SK-N-SH (cell line): ENCODE measurements at regions not wholly inside any gene's neighbourhood (a gene's known extent, or its start where the extent isn't known, plus 50 kb on each side); places are given as distances from the start of the nearest gene placed in this dataset.

Experiments
- CTCF ChIA-PET: fragments of 300-600, 350-600 bp; formaldehyde crosslinking; extraction: SDS; loops from one replicate; lab custom pipeline; 2021; lab: Yijun Ruan, JAX
- POLR2A ChIA-PET: fragments of 350-600 bp; sonication (Branson Sonifier 250); formaldehyde crosslinking; extraction: SDS; loops from one replicate; lab custom pipeline; 2020; ENCODE audit warnings: antibody characterized with exemption, inconsistent platforms; lab: Yijun Ruan, JAX
- DNase-seq: peaks from one replicate; pipeline ENCODE4 v3.0.0; 2012
- H2AFZ ChIP-seq: fragments of 200-600 bp; sonication (generic); 2 replicates; pipeline ENCODE4 v1.8.1; 2016; ENCODE audit warnings: antibody characterized with exemption, mild to moderate bottlenecking, low read depth
- H3F3A ChIP-seq: fragments of 200-600 bp; sonication (generic); replicated peaks from 2 replicates; pipeline ENCODE3; 2016; ENCODE audit warnings: antibody characterized with exemption, mild to moderate bottlenecking; ENCODE audit not compliant: insufficient read depth
- H3K27ac ChIP-seq, 2 experiments: fragments of 200-500 bp in 1 of 2; fragments of 200-600 bp in 1 of 2; sonication (Bioruptor generic) in 1 of 2; sonication (generic), shearing (Covaris generic) in 1 of 2; 2 replicates each; pipeline versions ENCODE4 v1.5.1 to v1.6.1; 2014 to 2016; ENCODE audit warnings: low read depth in 2 of 2, inconsistent platforms in 1 of 2, low read length in 1 of 2, mild to moderate bottlenecking in 1 of 2, mixed read lengths in 1 of 2
- H3K27me3 ChIP-seq: fragments of 200-600 bp; sonication (generic), shearing (Covaris generic); 2 replicates; pipeline ENCODE4 v1.6.1; 2016; ENCODE audit warnings: mixed run types; ENCODE audit not compliant: insufficient read depth
- H3K36me3 ChIP-seq, 2 experiments: fragments of 200-500 bp in 1 of 2; fragments of 200-600 bp in 1 of 2; sonication (Bioruptor generic) in 1 of 2; sonication (generic) in 1 of 2; replicated peaks in 1 of 2; 2 replicates each; pipeline versions ENCODE3 to v1.5.1; 2014 to 2016; ENCODE audit warnings: low read length in 1 of 2, mild to moderate bottlenecking in 1 of 2; ENCODE audit not compliant: insufficient read depth in 2 of 2, control insufficient read depth in 1 of 2
- H3K4me1 ChIP-seq, 2 experiments: fragments of 200-500 bp in 1 of 2; fragments of 200-600 bp in 1 of 2; sonication (Bioruptor generic) in 1 of 2; sonication (generic), shearing (Covaris generic) in 1 of 2; 2 replicates each; pipeline versions ENCODE4 v1.5.1 to v1.6.1; 2014 to 2016; ENCODE audit warnings: low read depth in 1 of 2, low read length in 1 of 2, mixed run types in 1 of 2; ENCODE audit not compliant: insufficient read depth in 2 of 2, control insufficient read depth in 1 of 2
- H3K4me2 ChIP-seq: fragments of 200-600 bp; sonication (generic), shearing (Covaris generic); 2 replicates; pipeline ENCODE4 v1.6.1; 2017; ENCODE audit warnings: mixed run types
- H3K4me3 ChIP-seq, 2 experiments: fragments of 200-500 bp in 1 of 2; fragments of 200-600 bp in 1 of 2; sonication (Bioruptor generic) in 1 of 2; sonication (generic), shearing (Covaris generic) in 1 of 2; 2 replicates each; pipeline versions ENCODE4 v1.5.1 to v1.8.1; 2014 to 2016; ENCODE audit warnings: low read depth in 2 of 2, inconsistent platforms in 1 of 2, low read length in 1 of 2, mild to moderate bottlenecking in 1 of 2, mixed read lengths in 1 of 2, moderate library complexity in 1 of 2
- H3K79me2 ChIP-seq: fragments of 200-600 bp; sonication (generic); 2 replicates; pipeline ENCODE4 v1.8.1; 2017; ENCODE audit warnings: mild to moderate bottlenecking; ENCODE audit not compliant: insufficient read depth
- H3K9ac ChIP-seq: fragments of 200-600 bp; sonication (generic); 2 replicates; pipeline ENCODE4 v1.6.1; 2017; ENCODE audit warnings: mixed run types
- H3K9me2 ChIP-seq: fragments of 200-600 bp; sonication (generic); 2 replicates; pipeline ENCODE4 v1.6.1; 2017; ENCODE audit warnings: mixed run types
- H3K9me3 ChIP-seq: fragments of 200-600 bp; sonication (generic); 2 replicates; pipeline ENCODE4 v1.6.1; 2017; ENCODE audit warnings: mixed run types, mild to moderate bottlenecking, moderate library complexity
- H4K20me1 ChIP-seq: fragments of 200-600 bp; sonication (generic); 2 replicates; pipeline ENCODE4 v1.6.1; 2017; ENCODE audit warnings: mild to moderate bottlenecking, mixed run types; ENCODE audit not compliant: insufficient read depth
- CHD2 ChIP-seq: fragments of 150-350 bp; IDR thresholded peaks from 2 replicates; pipeline ENCODE4 v1.6.1; 2018; ENCODE audit warnings: low read length; ENCODE audit not compliant: partially characterized antibody
- CTCF ChIP-seq: fragments of 200-600 bp; sonication (generic); IDR thresholded peaks from 2 replicates; pipeline ENCODE4 v1.6.1; 2017; ENCODE audit warnings: antibody characterized with exemption, mild to moderate bottlenecking, moderate library complexity
- EP300 ChIP-seq, 2 experiments: IDR thresholded peaks; 2 replicates each; pipeline versions ENCODE4 v1.4.0 to v1.6.1; 2012; ENCODE audit warnings: borderline replicate concordance in 1 of 2, low read depth in 1 of 2, low read length in 1 of 2
- EZH2phosphoT487 ChIP-seq: fragments of 200-600 bp; sonication (generic); IDR thresholded peaks from 2 replicates; pipeline ENCODE4 v1.6.1; 2017; ENCODE audit warnings: low read depth, mixed run types, mild to moderate bottlenecking, antibody characterized with exemption, moderate library complexity, borderline replicate concordance
- FOXM1 ChIP-seq: IDR thresholded peaks from 2 replicates; pipeline ENCODE4 v1.4.0; 2012; ENCODE audit warnings: low read depth, mild to moderate bottlenecking
- GABPA ChIP-seq: IDR thresholded peaks from 2 replicates; pipeline ENCODE4 v1.4.0; 2012; ENCODE audit warnings: low read depth, mild to moderate bottlenecking
- NRF1 ChIP-seq: IDR thresholded peaks from 2 replicates; pipeline ENCODE4 v1.6.1; 2012; ENCODE audit warnings: low read depth, mild to moderate bottlenecking, low read length
- PBX3 ChIP-seq: IDR thresholded peaks from 2 replicates; pipeline ENCODE4; 2012
- POLR2AphosphoS5 ChIP-seq: IDR thresholded peaks from 2 replicates; pipeline ENCODE4 v1.6.1; 2012; ENCODE audit warnings: low read depth, low read length
- RFX5 ChIP-seq: IDR thresholded peaks from 2 replicates; pipeline ENCODE4 v1.6.1; 2012; ENCODE audit warnings: mild to moderate bottlenecking, improper control_type of control experiment, low read length
- SIN3A ChIP-seq: IDR thresholded peaks from 2 replicates; pipeline ENCODE4 v1.6.1; 2012; ENCODE audit warnings: low read depth, mild to moderate bottlenecking, low read length, moderate library complexity, borderline replicate concordance
- SMC3 ChIP-seq: IDR thresholded peaks from 2 replicates; pipeline ENCODE4 v1.6.1; 2012; ENCODE audit warnings: low read depth, low read length, improper control_type of control experiment
- TEAD4 ChIP-seq: IDR thresholded peaks from 2 replicates; pipeline ENCODE4 v1.4.0; 2012; ENCODE audit warnings: mild to moderate bottlenecking, borderline replicate concordance; ENCODE audit not compliant: insufficient read depth
- USF2 ChIP-seq: fragments of 150-350 bp; IDR thresholded peaks from 2 replicates; pipeline ENCODE4 v1.6.1; 2017; ENCODE audit warnings: antibody characterized with exemption, low read length, low read depth, borderline replicate concordance
- YY1 ChIP-seq: IDR thresholded peaks from 2 replicates; pipeline ENCODE4 v1.4.0; 2012; ENCODE audit warnings: low read depth, mild to moderate bottlenecking
- WGBS: methylation state at CpG from one replicate; pipeline ENCODE4 v1.1.6; 2017; ENCODE audit warnings: low lambda C conversion rate; 5-methylcytosine and 5-hydroxymethylcytosine counted together
- TF ChIP-seq, protein P1 (sequence below): fragments of 150-350 bp; IDR thresholded peaks from 2 replicates; pipeline ENCODE4 v1.6.1; 2016; ENCODE audit warnings: mild to moderate bottlenecking, low read depth, low read length
- TF ChIP-seq, protein P2 (sequence below): IDR thresholded peaks from 2 replicates; pipeline ENCODE4 v1.4.0; 2012; ENCODE audit warnings: low read depth, borderline replicate concordance

- Histone ChIP-seq H3K36me3 (no peaks in the 10 kb centered on the region), H3K4me1 (peaks cover 0 to 13% of the 10 kb centered on the region in 2 experiments; a peak in 3 of 4 replicates), H3K4me2 (no peak overlapping the region), H3K9me2 (no peaks in the 10 kb centered on the region)
- DNase-seq, result no peak
- 85% methylated on average over 6 of the region's 6 CpGs for WGBS
- no peak for TF ChIP-seq POLR2AphosphoS5
- no peak for TF ChIP-seq PBX3
- TF ChIP-seq YY1, result no peak
- no peak for TF ChIP-seq SIN3A
- TF ChIP-seq SMC3, result no peak
- TF ChIP-seq, protein P1, sequence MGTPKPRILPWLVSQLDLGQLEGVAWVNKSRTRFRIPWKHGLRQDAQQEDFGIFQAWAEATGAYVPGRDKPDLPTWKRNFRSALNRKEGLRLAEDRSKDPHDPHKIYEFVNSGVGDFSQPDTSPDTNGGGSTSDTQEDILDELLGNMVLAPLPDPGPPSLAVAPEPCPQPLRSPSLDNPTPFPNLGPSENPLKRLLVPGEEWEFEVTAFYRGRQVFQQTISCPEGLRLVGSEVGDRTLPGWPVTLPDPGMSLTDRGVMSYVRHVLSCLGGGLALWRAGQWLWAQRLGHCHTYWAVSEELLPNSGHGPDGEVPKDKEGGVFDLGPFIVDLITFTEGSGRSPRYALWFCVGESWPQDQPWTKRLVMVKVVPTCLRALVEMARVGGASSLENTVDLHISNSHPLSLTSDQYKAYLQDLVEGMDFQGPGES, result no peak
- TF ChIP-seq NRF1, result no peak
- no peak for TF ChIP-seq EZH2phosphoT487
- no peak for TF ChIP-seq FOXM1
- TF ChIP-seq EP300 (IDR thresholded peaks at IDR 0.05; ENCODE audit: borderline replicate concordance in 1 of 2, low read depth in 1 of 2, low read length in 1 of 2), result no peak
- TF ChIP-seq CHD2, result no peak
- no peak for TF ChIP-seq USF2
- TF ChIP-seq, protein P2, sequence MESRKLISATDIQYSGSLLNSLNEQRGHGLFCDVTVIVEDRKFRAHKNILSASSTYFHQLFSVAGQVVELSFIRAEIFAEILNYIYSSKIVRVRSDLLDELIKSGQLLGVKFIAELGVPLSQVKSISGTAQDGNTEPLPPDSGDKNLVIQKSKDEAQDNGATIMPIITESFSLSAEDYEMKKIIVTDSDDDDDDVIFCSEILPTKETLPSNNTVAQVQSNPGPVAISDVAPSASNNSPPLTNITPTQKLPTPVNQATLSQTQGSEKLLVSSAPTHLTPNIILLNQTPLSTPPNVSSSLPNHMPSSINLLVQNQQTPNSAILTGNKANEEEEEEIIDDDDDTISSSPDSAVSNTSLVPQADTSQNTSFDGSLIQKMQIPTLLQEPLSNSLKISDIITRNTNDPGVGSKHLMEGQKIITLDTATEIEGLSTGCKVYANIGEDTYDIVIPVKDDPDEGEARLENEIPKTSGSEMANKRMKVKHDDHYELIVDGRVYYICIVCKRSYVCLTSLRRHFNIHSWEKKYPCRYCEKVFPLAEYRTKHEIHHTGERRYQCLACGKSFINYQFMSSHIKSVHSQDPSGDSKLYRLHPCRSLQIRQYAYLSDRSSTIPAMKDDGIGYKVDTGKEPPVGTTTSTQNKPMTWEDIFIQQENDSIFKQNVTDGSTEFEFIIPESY, result no peak
- no peak for TF ChIP-seq TEAD4
- no peak for TF ChIP-seq CTCF
- TF ChIP-seq GABPA, result no peak
- no peak for TF ChIP-seq RFX5
- TF ChIP-seq, all 33 proteins: peak for 0
- Histone ChIP-seq H3K27me3 (no peaks in the 10 kb centered on the region), H2AFZ (no peak overlapping the region), H3K9ac (no peak overlapping the region), H3K4me3 (no peak overlapping the region), H3K27ac (no peak overlapping the region), H4K20me1 (no peaks in the 10 kb centered on the region), H3K79me2 (no peaks in the 10 kb centered on the region), H3F3A (peaks cover 2% of the 10 kb centered on the region), H3K9me3 (no peaks in the 10 kb centered on the region)
- CTCF ChIA-PET, result interaction anchor here (0.9 kb wide), 1 partner anchor 49 kb away, joined by 4 read pairs; no protein-coding TSS in a partner anchor
- POLR2A ChIA-PET, result no interaction called here
These were observed 174.9 kb upstream of the SPRY4 start for GRCh38 chr5:142499591-142500226.
